GM18858 (cell line): ENCODE measurements at regions not wholly inside any gene's neighbourhood (a gene's known extent, or its start where the extent isn't known, plus 50 kb on each side); places are given as distances from the start of the nearest gene placed in this dataset.
"Not testable (repeated sequence)": the region's sequence is repeated elsewhere in the genome, so short reads cannot be mapped to it uniquely, and the experiment has no call there.

ENCODE experiments used
- ATAC-seq: cut with Tn5 transposase; IDR thresholded peaks from one replicate; pipeline ENCODE4 v1.9.1; 2021; ENCODE audit not compliant: unreplicated experiment

GRCh38 chr6:113357041-113357440 lies 500.1 kb upstream of the MARCKS start:
- no peak for ATAC-seq

- no peak for ATAC-seq
Observed at GRCh38 chr6:113358063-113358583, 499.0 kb upstream of the MARCKS start.

GRCh38 chr6:113359155-113360140 lies 497.7 kb upstream of the MARCKS start:
- no peak for ATAC-seq

GRCh38 chr6:113361014-113361645 lies 496.0 kb upstream of the MARCKS start:
- ATAC-seq: no peak

- no peak for ATAC-seq
Observed at GRCh38 chr6:113362301-113363047, 494.7 kb upstream of the MARCKS start.

GRCh38 chr6:113363048-113363798 lies 493.9 kb upstream of the MARCKS start:
- no peak for ATAC-seq

- ATAC-seq: no peak
Observed at GRCh38 chr6:113363866-113364265, 493.3 kb upstream of the MARCKS start.

- ATAC-seq: no peak
Observed at GRCh38 chr6:113364766-113365165, 492.4 kb upstream of the MARCKS start.

GRCh38 chr6:113365191-113365590 lies 492.0 kb upstream of the MARCKS start:
- ATAC-seq: no peak

GRCh38 chr6:113366505-113366904 lies 490.6 kb upstream of the MARCKS start:
- ATAC-seq: no peak

GRCh38 chr6:113370508-113371502 lies 486.3 kb upstream of the MARCKS start:
- ATAC-seq: no peak

GRCh38 chr6:113375466-113375865 lies 481.7 kb upstream of the MARCKS start:
- not testable (repeated sequence) for ATAC-seq

GRCh38 chr6:113375950-113376846 lies 480.9 kb upstream of the MARCKS start:
- no peak for ATAC-seq

- ATAC-seq: no peak
Observed at GRCh38 chr6:113376847-113377165, 480.3 kb upstream of the MARCKS start.

GRCh38 chr6:113377362-113377942 lies 479.7 kb upstream of the MARCKS start:
- ATAC-seq: peak; percentile 69

GRCh38 chr6:113380591-113380990 lies 476.6 kb upstream of the MARCKS start:
- ATAC-seq: no peak

- ATAC-seq: no peak
Observed at GRCh38 chr6:113381232-113381631, 475.9 kb upstream of the MARCKS start.

- ATAC-seq: peak; percentile 73
Observed at GRCh38 chr6:113381959-113382358, 475.2 kb upstream of the MARCKS start.
